ENCODE measurements at regions not wholly inside any gene's neighbourhood (a gene's known extent, or its start where the extent isn't known, plus 50 kb on each side); places are given as distances from the start of the nearest gene placed in this dataset.

GRCh38 chr5:174444479-174445188 lies 279.7 kb upstream of the MSX2 start (continued):
- TF ChIP-seq REST (IDR thresholded peaks at IDR 0.05; ENCODE audit: low read depth, low read length) = no peak
- no peak for TF ChIP-seq POLR2AphosphoS2 (IDR thresholded peaks at IDR 0.05; ENCODE audit: low read depth, low read length)
- no peak for TF ChIP-seq CHD4 (IDR thresholded peaks at IDR 0.05)
- TF ChIP-seq BRCA1 (IDR thresholded peaks at IDR 0.05; ENCODE audit: low read depth, low read length) = no peak
- TF ChIP-seq SKIL (IDR thresholded peaks at IDR 0.05; ENCODE audit: low read depth, poor library complexity, severe bottlenecking) = no peak

- H3K4me2 ChIP-seq (ENCODE audit: control insufficient read depth, insufficient read depth) = no peak overlapping the region
- in situ Hi-C loops (cut with MboI) = no loop called here
These were observed 277.9 kb upstream of the MSX2 start for GRCh38 chr5:174446446-174446845.

More at GRCh38 chr5:174446446-174446845, 277.9 kb upstream of the MSX2 start:
- Histone ChIP-seq H4K20me1 (ENCODE audit: control insufficient read depth, insufficient read depth) (no peaks in the 10 kb centered on the region), H3K36me3 (ENCODE audit: control insufficient read depth in 2 of 2, insufficient read depth in 2 of 2, low read length in 1 of 2) (no peaks in the 10 kb centered on the region), H3K4me3 (no peak overlapping the region), H3K9me3 (replicated peaks; ENCODE audit: control insufficient read depth, insufficient read depth, low read length) (no peaks in the 10 kb centered on the region), H2AFZ (ENCODE audit: control insufficient read depth, low read depth, low read length) (no peak overlapping the region), H3K79me2 (ENCODE audit: control insufficient read depth, insufficient read depth, low read length) (no peaks in the 10 kb centered on the region), H3K27ac (ENCODE audit: control insufficient read depth, insufficient read depth) (no peak overlapping the region), H3K9ac (ENCODE audit: control insufficient read depth, insufficient read depth, low read length) (no peak overlapping the region), H3K27me3 (replicated peaks in 1 of 2; ENCODE audit: control insufficient read depth in 2 of 2, insufficient read depth in 2 of 2, low read length in 1 of 2) (no peaks in the 10 kb centered on the region), H3K4me1 (ENCODE audit: control insufficient read depth, insufficient read depth, low read length) (no peaks in the 10 kb centered on the region)
- BruUV-seq (replicated peaks) = no TSS peak
- intact Hi-C loops (cut with micrococcal nuclease; ENCODE audit: unreplicated experiment) = no loop called here
- no peak for TF ChIP-seq ETV6 (conservative IDR thresholded peaks at IDR 0.05 in 1 of 2, IDR thresholded peaks at IDR 0.05 in 1 of 2; ENCODE audit: borderline replicate concordance in 1 of 2, low read depth in 1 of 2)
- ATAC-seq = no peak
- POLR2A ChIA-PET = no interaction called here
- DNase-seq (ENCODE audit: low read depth, low spot score) = no peak
- no peak for FAIRE-seq
- CTCF ChIA-PET = no interaction called here
- WGBS (ENCODE audit: insufficient coverage, insufficient replicate concordance, low lambda C conversion rate, missing lambda C conversion rate) = 17% methylated on average over 6 of the region's 6 CpGs
- RAD21 ChIA-PET (ENCODE audit: unreplicated experiment) = no interaction called here
- SMC1A ChIA-PET (ENCODE audit: uncharacterized antibody, unreplicated experiment) = no interaction called here

Data from GM12878 (cell line).